ENCODE measurements at regions not wholly inside any gene's neighbourhood (a gene's known extent, or its start where the extent isn't known, plus 50 kb on each side); places are given as distances from the start of the nearest gene placed in this dataset.

DNA sequence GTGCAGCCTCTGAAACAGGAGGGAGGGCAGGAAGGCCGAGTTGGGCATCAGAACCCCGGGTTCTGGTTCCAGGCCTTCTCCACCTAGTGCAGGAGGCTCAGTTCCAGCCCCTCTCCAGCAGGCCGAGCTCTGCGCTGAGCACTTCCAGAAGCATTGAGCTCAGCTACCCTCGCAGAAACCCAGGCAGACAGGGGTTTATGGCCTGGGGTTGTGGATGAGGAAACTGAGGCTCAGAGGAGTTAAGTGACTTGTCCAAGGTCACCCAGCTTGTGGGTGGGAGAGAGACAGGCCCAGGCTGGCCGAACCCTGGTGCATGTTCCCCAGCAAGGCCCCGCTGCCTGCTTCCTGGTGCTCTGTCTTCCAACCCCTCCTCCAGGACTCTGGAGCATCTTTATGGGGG, 348.9 kb downstream of the PTPRU start:
- TF ChIP-seq POLR2AphosphoS5 (IDR thresholded peaks at IDR 0.05; ENCODE audit: low read depth, low read length), result no peak
- TF ChIP-seq, protein P1, sequence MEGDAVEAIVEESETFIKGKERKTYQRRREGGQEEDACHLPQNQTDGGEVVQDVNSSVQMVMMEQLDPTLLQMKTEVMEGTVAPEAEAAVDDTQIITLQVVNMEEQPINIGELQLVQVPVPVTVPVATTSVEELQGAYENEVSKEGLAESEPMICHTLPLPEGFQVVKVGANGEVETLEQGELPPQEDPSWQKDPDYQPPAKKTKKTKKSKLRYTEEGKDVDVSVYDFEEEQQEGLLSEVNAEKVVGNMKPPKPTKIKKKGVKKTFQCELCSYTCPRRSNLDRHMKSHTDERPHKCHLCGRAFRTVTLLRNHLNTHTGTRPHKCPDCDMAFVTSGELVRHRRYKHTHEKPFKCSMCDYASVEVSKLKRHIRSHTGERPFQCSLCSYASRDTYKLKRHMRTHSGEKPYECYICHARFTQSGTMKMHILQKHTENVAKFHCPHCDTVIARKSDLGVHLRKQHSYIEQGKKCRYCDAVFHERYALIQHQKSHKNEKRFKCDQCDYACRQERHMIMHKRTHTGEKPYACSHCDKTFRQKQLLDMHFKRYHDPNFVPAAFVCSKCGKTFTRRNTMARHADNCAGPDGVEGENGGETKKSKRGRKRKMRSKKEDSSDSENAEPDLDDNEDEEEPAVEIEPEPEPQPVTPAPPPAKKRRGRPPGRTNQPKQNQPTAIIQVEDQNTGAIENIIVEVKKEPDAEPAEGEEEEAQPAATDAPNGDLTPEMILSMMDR (IDR thresholded peaks at IDR 0.05 in 2 of 3, conservative IDR thresholded peaks at IDR 0.05 in 1 of 3; ENCODE audit: borderline replicate concordance in 1 of 3, insufficient read depth in 1 of 3, low read depth in 2 of 3, low read length in 2 of 3), result no peak
- no peak for TF ChIP-seq SRF (IDR thresholded peaks at IDR 0.05; ENCODE audit: low read depth)
- TF ChIP-seq, protein P2, sequence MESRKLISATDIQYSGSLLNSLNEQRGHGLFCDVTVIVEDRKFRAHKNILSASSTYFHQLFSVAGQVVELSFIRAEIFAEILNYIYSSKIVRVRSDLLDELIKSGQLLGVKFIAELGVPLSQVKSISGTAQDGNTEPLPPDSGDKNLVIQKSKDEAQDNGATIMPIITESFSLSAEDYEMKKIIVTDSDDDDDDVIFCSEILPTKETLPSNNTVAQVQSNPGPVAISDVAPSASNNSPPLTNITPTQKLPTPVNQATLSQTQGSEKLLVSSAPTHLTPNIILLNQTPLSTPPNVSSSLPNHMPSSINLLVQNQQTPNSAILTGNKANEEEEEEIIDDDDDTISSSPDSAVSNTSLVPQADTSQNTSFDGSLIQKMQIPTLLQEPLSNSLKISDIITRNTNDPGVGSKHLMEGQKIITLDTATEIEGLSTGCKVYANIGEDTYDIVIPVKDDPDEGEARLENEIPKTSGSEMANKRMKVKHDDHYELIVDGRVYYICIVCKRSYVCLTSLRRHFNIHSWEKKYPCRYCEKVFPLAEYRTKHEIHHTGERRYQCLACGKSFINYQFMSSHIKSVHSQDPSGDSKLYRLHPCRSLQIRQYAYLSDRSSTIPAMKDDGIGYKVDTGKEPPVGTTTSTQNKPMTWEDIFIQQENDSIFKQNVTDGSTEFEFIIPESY (IDR thresholded peaks at IDR 0.05; ENCODE audit: extremely low read depth, insufficient replicate concordance, low read length), result no peak
- no peak for TF ChIP-seq ZFX (IDR thresholded peaks at IDR 0.05)
- TF ChIP-seq EZH2 (IDR thresholded peaks at IDR 0.05), result no peak

All from HCT116 (cell line).